Medulla oblongata (tissue), 1 donor: ENCODE measurements at regions not wholly inside any gene's neighbourhood (a gene's known extent, or its start where the extent isn't known, plus 50 kb on each side); places are given as distances from the start of the nearest gene placed in this dataset.

Source experiments
- DNase-seq: peaks from one replicate; pipeline ENCODE4 v3.0.0-alpha.2; 2015; ENCODE audit errors: extremely low spot score

- no peak for DNase-seq
These were observed 394.2 kb downstream of the NUAK1 start for GRCh38 chr12:105744371-105745058.

GRCh38 chr12:105745811-105746210 lies 392.9 kb downstream of the NUAK1 start:
- no peak for DNase-seq

GRCh38 chr12:105748806-105749600 lies 389.8 kb downstream of the NUAK1 start:
- peak; percentile 48 for DNase-seq

- DNase-seq = no peak
These were observed 388.7 kb downstream of the NUAK1 start for GRCh38 chr12:105750096-105750495.

- no peak for DNase-seq
These were observed 384.4 kb downstream of the NUAK1 start for GRCh38 chr12:105754313-105754712.

GRCh38 chr12:105756961-105757360 lies 381.8 kb downstream of the NUAK1 start:
- DNase-seq = no peak

GRCh38 chr12:105759149-105759548 lies 379.6 kb downstream of the NUAK1 start:
- DNase-seq = no peak

GRCh38 chr12:105761075-105761474 lies 377.7 kb downstream of the NUAK1 start:
- no peak for DNase-seq

- no peak for DNase-seq
These were observed 374.4 kb downstream of the NUAK1 start for GRCh38 chr12:105764216-105764835.

- no peak for DNase-seq
These were observed 373.4 kb downstream of the NUAK1 start for GRCh38 chr12:105765053-105766014.

GRCh38 chr12:105766029-105766428 lies 372.7 kb downstream of the NUAK1 start:
- DNase-seq = no peak

GRCh38 chr12:105769486-105769885 lies 369.3 kb downstream of the NUAK1 start:
- peak; percentile 21 for DNase-seq

GRCh38 chr12:105773471-105773870 lies 365.3 kb downstream of the NUAK1 start:
- peak; percentile 64 for DNase-seq

GRCh38 chr12:105774037-105774436 lies 364.7 kb downstream of the NUAK1 start:
- no peak for DNase-seq

GRCh38 chr12:105775343-105775742 lies 363.4 kb downstream of the NUAK1 start:
- DNase-seq = peak; percentile 37

GRCh38 chr12:105783983-105784947 lies 354.5 kb downstream of the NUAK1 start:
- DNase-seq = peak; percentile 58

- no peak for DNase-seq
These were observed 345.3 kb downstream of the NUAK1 start for GRCh38 chr12:105793421-105793820.

- DNase-seq = no peak
These were observed 340.4 kb downstream of the NUAK1 start for GRCh38 chr12:105798256-105798845.

- DNase-seq = no peak
These were observed 339.7 kb downstream of the NUAK1 start for GRCh38 chr12:105799103-105799502.

- no peak for DNase-seq
These were observed 337.4 kb downstream of the NUAK1 start for GRCh38 chr12:105801351-105801750.
